ENCODE measurements at regions not wholly inside any gene's neighbourhood (a gene's known extent, or its start where the extent isn't known, plus 50 kb on each side); places are given as distances from the start of the nearest gene placed in this dataset.

- no peak for DNase-seq (ENCODE audit: low read depth in 3 of 3, low spot score in 2 of 3)
Measured at GRCh38 chr3:64291345-64291744, 66.1 kb upstream of the PRICKLE2 start.

- no peak for DNase-seq (ENCODE audit: low read depth in 3 of 3, low spot score in 2 of 3)
Measured at GRCh38 chr3:64290864-64291263, 65.6 kb upstream of the PRICKLE2 start.

- DNase-seq (ENCODE audit: low read depth in 3 of 3, low spot score in 2 of 3) = no peak
Measured at GRCh38 chr3:64290161-64290560, 64.9 kb upstream of the PRICKLE2 start.

- DNase-seq (ENCODE audit: low read depth in 3 of 3, low spot score in 2 of 3) = no peak
Measured at GRCh38 chr3:64289622-64290021, 64.4 kb upstream of the PRICKLE2 start.

- no peak for DNase-seq (ENCODE audit: low read depth in 3 of 3, low spot score in 2 of 3)
Measured at GRCh38 chr3:64278625-64279024, 53.4 kb upstream of the PRICKLE2 start.

GRCh38 chr3:64276131-64276530 is 50.9 kb upstream of the PRICKLE2 start:
- DNase-seq (ENCODE audit: low read depth in 3 of 3, low spot score in 2 of 3) = no peak
